Mammary epithelial cell (primary cell): ENCODE measurements at regions not wholly inside any gene's neighbourhood (a gene's known extent, or its start where the extent isn't known, plus 50 kb on each side); places are given as distances from the start of the nearest gene placed in this dataset.

Source experiments
- CTCF ChIP-seq, 2 donors: IDR thresholded peaks in 1 of 2; conservative IDR thresholded peaks in 1 of 2; 2 replicates each; pipeline ENCODE4 v1.5.1; 2011 to 2012; ENCODE audit warnings: inconsistent platforms in 2 of 2, low read length in 2 of 2, mild to moderate bottlenecking in 2 of 2, control low read depth in 1 of 2, low read depth in 1 of 2; ENCODE audit not compliant: insufficient read depth in 1 of 2; ENCODE audit errors: extremely low read depth in 1 of 2
- EZH2 ChIP-seq: IDR thresholded peaks from 2 replicates; pipeline ENCODE4 v1.6.1; 2012; ENCODE audit warnings: low read length, inconsistent platforms, borderline replicate concordance

GRCh38 chr14:34233619-34234018, 228.4 kb downstream of the SPTSSA start:
- no peak for TF ChIP-seq CTCF (conservative IDR thresholded peaks at IDR 0.05 in 1 of 2, IDR thresholded peaks at IDR 0.05 in 1 of 2; ENCODE audit: extremely low read depth in 1 of 2, insufficient read depth in 1 of 2, low read depth in 1 of 2, low read length in 2 of 2)
- TF ChIP-seq EZH2: no peak
